HFF-Myc (cell line): ENCODE measurements at regions not wholly inside any gene's neighbourhood (a gene's known extent, or its start where the extent isn't known, plus 50 kb on each side); places are given as distances from the start of the nearest gene placed in this dataset.
"Not testable (repeated sequence)": the region's sequence is repeated elsewhere in the genome, so short reads cannot be mapped to it uniquely, and the experiment has no call there.

Experiments
- DNase-seq: peaks from one replicate; pipeline ENCODE4 v3.0.0-alpha.2; 2011; ENCODE audit warnings: low read depth; ENCODE audit errors: extremely low read depth
- H3K4me3 ChIP-seq: replicated peaks from 2 replicates; pipeline ENCODE4 v1.5.1; 2011; ENCODE audit warnings: low read depth, mild to moderate bottlenecking, control low read depth, low read length
- TF ChIP-seq, protein P1 (sequence below): IDR thresholded peaks from 2 replicates; pipeline ENCODE4 v1.5.1; 2012; ENCODE audit warnings: mild to moderate bottlenecking, low read depth, low read length, control low read depth; ENCODE audit errors: missing control alignments

DNA sequence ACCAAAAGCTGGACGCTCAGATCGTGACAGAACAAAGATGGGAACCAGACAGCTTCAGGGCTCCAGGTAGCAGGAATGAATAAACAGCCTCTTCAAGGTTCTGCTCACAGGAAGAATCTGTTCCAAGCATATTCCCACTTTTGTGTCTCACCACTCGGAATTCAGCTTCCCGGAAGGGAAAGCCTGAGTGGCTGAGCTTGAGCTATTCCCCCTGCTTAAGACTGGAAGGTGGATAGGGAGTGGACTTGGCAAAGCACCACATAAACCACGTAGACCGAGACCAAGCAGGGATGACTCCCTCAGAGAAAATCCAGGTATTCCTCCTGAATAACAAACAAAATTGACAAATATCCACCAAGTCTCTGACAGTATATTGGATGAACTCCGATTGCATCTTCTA, 180.2 kb upstream of the NR2F2 start:
- no peak overlapping the region for H3K4me3 ChIP-seq
- no peak for DNase-seq
- TF ChIP-seq, protein P1, sequence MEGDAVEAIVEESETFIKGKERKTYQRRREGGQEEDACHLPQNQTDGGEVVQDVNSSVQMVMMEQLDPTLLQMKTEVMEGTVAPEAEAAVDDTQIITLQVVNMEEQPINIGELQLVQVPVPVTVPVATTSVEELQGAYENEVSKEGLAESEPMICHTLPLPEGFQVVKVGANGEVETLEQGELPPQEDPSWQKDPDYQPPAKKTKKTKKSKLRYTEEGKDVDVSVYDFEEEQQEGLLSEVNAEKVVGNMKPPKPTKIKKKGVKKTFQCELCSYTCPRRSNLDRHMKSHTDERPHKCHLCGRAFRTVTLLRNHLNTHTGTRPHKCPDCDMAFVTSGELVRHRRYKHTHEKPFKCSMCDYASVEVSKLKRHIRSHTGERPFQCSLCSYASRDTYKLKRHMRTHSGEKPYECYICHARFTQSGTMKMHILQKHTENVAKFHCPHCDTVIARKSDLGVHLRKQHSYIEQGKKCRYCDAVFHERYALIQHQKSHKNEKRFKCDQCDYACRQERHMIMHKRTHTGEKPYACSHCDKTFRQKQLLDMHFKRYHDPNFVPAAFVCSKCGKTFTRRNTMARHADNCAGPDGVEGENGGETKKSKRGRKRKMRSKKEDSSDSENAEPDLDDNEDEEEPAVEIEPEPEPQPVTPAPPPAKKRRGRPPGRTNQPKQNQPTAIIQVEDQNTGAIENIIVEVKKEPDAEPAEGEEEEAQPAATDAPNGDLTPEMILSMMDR, result no peak

DNA sequence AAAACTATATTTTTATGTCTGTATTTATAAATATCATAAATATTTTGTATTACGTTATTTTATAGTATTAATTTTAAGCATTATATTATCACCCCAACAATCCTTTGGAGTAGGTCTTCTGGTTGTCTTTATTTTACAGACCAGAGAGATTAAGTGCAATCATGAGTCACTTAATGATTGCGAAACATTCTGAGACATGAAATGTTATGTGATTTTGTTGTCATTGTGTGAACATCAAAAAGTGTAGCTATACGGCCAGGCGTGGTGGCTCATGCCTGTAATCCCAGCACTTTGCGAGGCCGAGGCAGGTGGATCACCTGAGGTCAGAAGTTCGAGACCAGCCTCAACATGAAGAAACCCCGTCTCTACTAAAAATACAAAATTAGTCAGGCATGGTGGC, 178.8 kb upstream of the NR2F2 start:
- H3K4me3 ChIP-seq, result not testable (repeated sequence)
- peak; percentile 11 for DNase-seq

DNA sequence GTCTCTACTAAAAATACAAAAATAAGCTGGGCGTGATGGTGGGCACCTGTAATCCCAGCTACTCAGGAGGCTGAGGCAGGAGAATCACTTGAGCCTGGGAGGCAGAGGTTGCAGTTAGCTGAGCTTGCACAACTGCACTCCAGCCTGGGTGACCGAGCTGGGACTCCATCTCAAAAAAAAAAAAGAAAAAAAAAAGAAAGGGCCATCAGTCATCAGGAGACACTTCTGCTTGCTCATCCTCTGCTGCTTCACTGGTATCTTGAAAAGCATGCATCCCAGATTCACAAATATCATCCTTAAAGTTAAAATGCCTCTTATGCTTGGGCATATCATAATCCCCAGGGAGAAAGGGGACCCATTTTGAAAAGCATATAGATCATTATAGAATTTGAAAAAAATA, 176.6 kb upstream of the NR2F2 start:
- TF ChIP-seq, protein P1, result no peak

DNA sequence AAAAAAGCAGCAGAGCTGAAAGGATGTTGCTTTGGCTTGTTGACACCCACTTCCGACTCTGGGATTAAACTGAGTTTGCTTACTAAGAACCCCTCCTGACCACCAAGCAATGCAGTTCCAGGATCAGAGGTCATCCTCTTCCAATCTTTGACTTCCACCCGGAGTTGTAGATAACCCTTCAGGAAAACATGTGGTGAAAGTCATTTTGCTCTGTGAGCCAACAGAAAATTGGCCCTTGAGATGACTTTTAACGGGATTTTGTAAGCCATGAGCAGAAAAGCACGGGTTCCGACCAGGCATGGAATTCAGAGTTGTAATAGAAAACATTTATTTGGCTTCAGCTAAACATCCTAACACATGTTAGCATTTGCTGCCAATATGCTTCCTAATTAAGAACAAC, 171.6 kb upstream of the NR2F2 start:
- TF ChIP-seq, protein P1, result no peak
- peak; percentile 7 for DNase-seq
- H3K4me3 ChIP-seq, result no peak overlapping the region

More for the DNA sequence above, 176.6 kb upstream of the NR2F2 start:
- H3K4me3 ChIP-seq, result no peak overlapping the region
- no peak for DNase-seq

DNA sequence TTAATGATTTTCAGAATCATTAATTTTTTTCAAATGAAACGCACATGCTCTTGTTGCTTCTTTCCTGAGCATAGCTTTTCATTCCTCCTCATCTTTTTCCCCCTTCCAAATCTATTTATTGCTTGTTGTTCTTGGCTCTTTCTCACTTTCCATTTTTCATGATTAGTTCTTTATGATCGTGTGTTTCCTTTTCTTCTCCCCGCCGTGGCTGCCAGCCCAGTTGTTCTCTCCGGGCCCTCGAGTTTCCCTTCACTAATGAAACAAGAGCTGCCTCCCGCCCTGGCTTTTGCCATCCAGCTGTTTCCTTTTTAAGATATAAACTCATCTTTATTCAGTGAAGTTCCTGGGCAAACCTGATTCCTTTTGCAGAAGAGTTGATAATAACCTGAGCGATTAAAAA, 170.2 kb upstream of the NR2F2 start:
- H3K4me3 ChIP-seq, result no peak overlapping the region
- peak; percentile 2 for DNase-seq
- TF ChIP-seq, protein P1, result no peak

DNA sequence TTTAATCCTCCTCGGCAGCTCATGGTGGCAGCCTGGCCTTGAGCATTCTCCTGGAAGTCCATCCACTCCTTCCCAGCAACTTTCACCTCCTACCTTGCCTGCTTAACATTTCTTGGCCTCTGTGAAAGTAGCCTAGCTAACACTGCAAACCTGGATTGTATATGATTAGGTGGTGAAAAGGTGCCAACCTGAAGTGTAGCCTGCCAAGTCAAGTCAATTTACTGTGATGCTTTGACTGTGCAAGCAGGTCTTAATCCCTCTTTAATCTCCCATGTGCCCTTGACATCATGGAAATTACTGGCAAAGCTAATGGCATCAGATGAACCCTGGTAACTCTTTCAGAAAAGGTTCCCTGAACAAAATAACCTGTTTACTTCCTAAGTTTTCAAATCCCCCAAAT, 169.7 kb upstream of the NR2F2 start:
- TF ChIP-seq, protein P1, result no peak
- no peak overlapping the region for H3K4me3 ChIP-seq
- no peak for DNase-seq

DNA sequence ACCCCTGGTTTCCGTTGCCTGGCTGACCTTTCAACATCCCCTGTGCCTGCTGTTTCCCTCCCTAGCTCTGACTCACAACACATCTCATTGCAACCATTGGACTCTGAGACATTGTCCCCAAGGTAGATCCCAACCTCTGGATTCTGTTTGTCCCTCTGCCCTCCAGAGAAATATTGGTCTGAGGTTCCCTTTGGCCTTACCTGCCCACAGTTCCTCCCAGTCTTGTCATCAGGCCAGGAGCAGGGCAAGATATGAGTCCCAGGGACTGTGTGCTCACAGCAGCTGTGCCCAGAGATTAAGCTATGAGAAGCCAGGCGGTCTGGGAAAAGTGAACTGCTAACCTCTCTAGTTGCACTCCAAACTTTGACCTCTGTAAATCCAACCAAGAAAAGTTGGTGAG, 168.2 kb upstream of the NR2F2 start:
- TF ChIP-seq, protein P1, result no peak
- DNase-seq, result no peak
- no peak overlapping the region for H3K4me3 ChIP-seq
